H1 (cell line): ENCODE measurements at regions not wholly inside any gene's neighbourhood (a gene's known extent, or its start where the extent isn't known, plus 50 kb on each side); places are given as distances from the start of the nearest gene placed in this dataset.

Source experiments
- CTCF ChIA-PET: fragments of 300-600 bp; sonication (Branson Sonifier 250); formaldehyde crosslinking; loops from one replicate; lab custom pipeline; 2021; ENCODE audit not compliant: partially characterized antibody; lab: Charles Lee
- POLR2A ChIA-PET: fragments of 300-600 bp; sonication (Branson Sonifier 250); formaldehyde crosslinking; loops from one replicate; lab custom pipeline; 2021; ENCODE audit warnings: inconsistent platforms; ENCODE audit not compliant: partially characterized antibody; lab: Charles Lee
- DNase-seq, 2 experiments: peaks; one replicate each; pipeline versions ENCODE4 v3.0.0 to v3.0.0-alpha.2; 2010 to 2022; ENCODE audit warnings: low spot score in 2 of 2, low read depth in 1 of 2, mixed read lengths in 1 of 2
- FAIRE-seq: peaks from 2 replicates; lab custom pipeline; 2011; peaks lifted over from hg19 to GRCh38; lab: Jason Lieb, UNC
- H2AFZ ChIP-seq: 2 replicates; pipeline ENCODE4 v1.8.1; 2012; ENCODE audit warnings: low read length, inconsistent platforms
- H2AK5ac ChIP-seq: 2 replicates; pipeline ENCODE4 v1.6.1; 2013; ENCODE audit warnings: low read depth, low read length
- H2BK120ac ChIP-seq: replicated peaks from 2 replicates; pipeline ENCODE3; 2013; ENCODE audit warnings: low read depth, low read length, inconsistent platforms
- H2BK12ac ChIP-seq: 2 replicates; pipeline ENCODE4 v1.6.1; 2013; ENCODE audit warnings: low read depth, low read length
- H2BK15ac ChIP-seq: 2 replicates; pipeline ENCODE4 v1.6.1; 2013; ENCODE audit warnings: low read length
- H2BK20ac ChIP-seq: 2 replicates; pipeline ENCODE4 v1.6.1; 2013; ENCODE audit warnings: low read length
- H2BK5ac ChIP-seq: 2 replicates; pipeline ENCODE4 v1.6.1; 2013; ENCODE audit warnings: low read depth, low read length
- H3K14ac ChIP-seq: 2 replicates; pipeline ENCODE4 v1.6.1; 2013; ENCODE audit warnings: inconsistent platforms; ENCODE audit not compliant: insufficient read length
- H3K18ac ChIP-seq: 2 replicates; pipeline ENCODE4 v1.6.1; 2013; ENCODE audit warnings: low read length; ENCODE audit errors: extremely low read depth
- H3K23ac ChIP-seq: 2 replicates; pipeline ENCODE4 v1.6.1; 2013; ENCODE audit warnings: inconsistent platforms; ENCODE audit not compliant: insufficient read length
- H3K23me2 ChIP-seq: 2 replicates; pipeline ENCODE4 v1.6.1; 2013; ENCODE audit warnings: low read depth, low read length
- H3K27ac ChIP-seq: 2 replicates; pipeline ENCODE4 v1.6.1; 2011; ENCODE audit warnings: low read depth, low read length, inconsistent platforms
- H3K27me3 ChIP-seq, 4 experiments: replicated peaks in 1 of 4; 1 replicate in 1 of 4; 2 replicates in 3 of 4; pipeline versions ENCODE4 v1.6.1 to v1.8.1; 2011 to 2013; ENCODE audit warnings: low read length in 3 of 4, mild to moderate bottlenecking in 3 of 4, inconsistent platforms in 2 of 4, mixed read lengths in 2 of 4, moderate library complexity in 1 of 4; ENCODE audit not compliant: control insufficient read depth in 3 of 4, insufficient read depth in 3 of 4; ENCODE audit errors: extremely low read depth in 1 of 4
- H3K36me3 ChIP-seq, 4 experiments: 2 replicates each; pipeline versions ENCODE4 v1.6.1 to v1.8.1; 2011 to 2013; ENCODE audit warnings: mild to moderate bottlenecking in 4 of 4, low read length in 3 of 4, moderate library complexity in 2 of 4, control low read depth in 1 of 4, inconsistent platforms in 1 of 4; ENCODE audit not compliant: insufficient read depth in 4 of 4, control insufficient read depth in 2 of 4
- H3K4ac ChIP-seq: replicated peaks from 2 replicates; pipeline ENCODE3; 2013; ENCODE audit warnings: low read length, low read depth, mixed read lengths, inconsistent platforms; ENCODE audit not compliant: insufficient read length
- H3K4me1 ChIP-seq, 4 experiments: replicated peaks in 1 of 4; 1 replicate in 1 of 4; 2 replicates in 3 of 4; pipeline versions ENCODE4 v1.6.1 to v1.8.1; 2011 to 2013; ENCODE audit warnings: low read length in 3 of 4, inconsistent platforms in 2 of 4, mixed read lengths in 1 of 4; ENCODE audit not compliant: insufficient read depth in 4 of 4, control insufficient read depth in 3 of 4
- H3K4me2 ChIP-seq, 2 experiments: 2 replicates each; pipeline versions ENCODE4 v1.6.1 to v1.8.1; 2011 to 2013; ENCODE audit warnings: low read depth in 2 of 2, low read length in 2 of 2, control low read depth in 1 of 2, inconsistent platforms in 1 of 2, mild to moderate bottlenecking in 1 of 2; ENCODE audit not compliant: insufficient read depth in 1 of 2
- H3K4me3 ChIP-seq, 4 experiments: fragments of 200-600, 300-600 bp in 1 of 4; sonication (generic), shearing (Covaris generic), sonication (Bioruptor Twin) in 1 of 4; 2 replicates each; pipeline versions ENCODE4 v1.5.1 to v1.8.1; 2011 to 2016; ENCODE audit warnings: low read length in 4 of 4, low read depth in 3 of 4, control low read depth in 2 of 4, inconsistent platforms in 2 of 4, mild to moderate bottlenecking in 2 of 4, mixed read lengths in 1 of 4, moderate library complexity in 1 of 4; ENCODE audit not compliant: insufficient read depth in 2 of 4; ENCODE audit errors: extremely low read depth in 1 of 4
- H3K56ac ChIP-seq: replicated peaks from 2 replicates; pipeline ENCODE3; 2013; ENCODE audit warnings: low read depth, mild to moderate bottlenecking, mixed read lengths, low read length, inconsistent platforms; ENCODE audit not compliant: insufficient read length
- H3K79me1 ChIP-seq: 2 replicates; pipeline ENCODE4 v1.6.1; 2013; ENCODE audit warnings: low read depth, low read length, control low read depth
- H3K79me2 ChIP-seq, 2 experiments: 2 replicates each; pipeline versions ENCODE4 v1.6.1 to v1.8.1; 2012 to 2013; ENCODE audit warnings: low read length in 2 of 2, mild to moderate bottlenecking in 2 of 2, inconsistent platforms in 1 of 2; ENCODE audit not compliant: insufficient read depth in 2 of 2, control insufficient read depth in 1 of 2
- H3K9ac ChIP-seq, 4 experiments: replicated peaks in 1 of 4; 1 replicate in 1 of 4; 2 replicates in 3 of 4; pipeline versions ENCODE4 v1.6.1 to v1.8.1; 2011 to 2013; ENCODE audit warnings: low read depth in 3 of 4, low read length in 3 of 4, control low read depth in 2 of 4, mild to moderate bottlenecking in 2 of 4, moderate library complexity in 2 of 4, inconsistent platforms in 1 of 4; ENCODE audit errors: extremely low read depth in 1 of 4
- H3K9me3 ChIP-seq, 2 experiments: 2 replicates each; pipeline versions ENCODE4 v1.6.1 to v1.8.1; 2012 to 2013; ENCODE audit warnings: mild to moderate bottlenecking in 2 of 2, moderate library complexity in 2 of 2, control low read depth in 1 of 2, inconsistent platforms in 1 of 2, low read depth in 1 of 2, low read length in 1 of 2, mixed read lengths in 1 of 2; ENCODE audit not compliant: insufficient read depth in 2 of 2
- H4K20me1 ChIP-seq, 2 experiments: replicated peaks in 1 of 2; 2 replicates each; pipeline versions ENCODE3 to v1.8.1; 2011 to 2013; ENCODE audit warnings: inconsistent platforms in 2 of 2, low read length in 2 of 2, mild to moderate bottlenecking in 1 of 2; ENCODE audit not compliant: insufficient read depth in 2 of 2, control insufficient read depth in 1 of 2
- H4K5ac ChIP-seq: 2 replicates; pipeline ENCODE4 v1.6.1; 2013; ENCODE audit warnings: low read length, low read depth, mixed read lengths, inconsistent platforms; ENCODE audit not compliant: insufficient read length
- H4K8ac ChIP-seq: 2 replicates; pipeline ENCODE4 v1.8.0; 2013; ENCODE audit warnings: mild to moderate bottlenecking, moderate library complexity, low read length, inconsistent platforms; ENCODE audit not compliant: insufficient read depth; ENCODE audit errors: extremely low read depth
- H4K91ac ChIP-seq: replicated peaks from 2 replicates; pipeline ENCODE3; 2013; ENCODE audit warnings: low read length, mixed read lengths, inconsistent platforms; ENCODE audit not compliant: insufficient read length
- BRCA1 ChIP-seq: IDR thresholded peaks from 2 replicates; pipeline ENCODE4 v1.6.1; 2012; ENCODE audit warnings: low read depth, low read length, improper control_type of control experiment
- EP300 ChIP-seq, 2 experiments: IDR thresholded peaks; 1 replicate in 1 of 2; 2 replicates in 1 of 2; pipeline ENCODE4 v1.6.1; 2011 to 2012; ENCODE audit warnings: low read depth in 2 of 2, low read length in 2 of 2, mild to moderate bottlenecking in 2 of 2, borderline replicate concordance in 1 of 2, inconsistent platforms in 1 of 2, moderate library complexity in 1 of 2
- MAFK ChIP-seq: IDR thresholded peaks from 2 replicates; pipeline ENCODE4 v1.6.1; 2012; ENCODE audit warnings: low read depth, mild to moderate bottlenecking, improper control_type of control experiment, low read length
- MAX ChIP-seq: IDR thresholded peaks from 2 replicates; pipeline ENCODE4 v1.6.1; 2012; ENCODE audit warnings: inconsistent platforms
- POLR2AphosphoS5 ChIP-seq: IDR thresholded peaks from 2 replicates; pipeline ENCODE4 v1.6.1; 2011; ENCODE audit warnings: low read depth, low read length
- RBBP5 ChIP-seq: IDR thresholded peaks from 2 replicates; pipeline ENCODE4 v1.7.1; 2012; ENCODE audit warnings: low read depth, mild to moderate bottlenecking, inconsistent platforms, low read length, moderate library complexity, borderline replicate concordance
- RXRA ChIP-seq: IDR thresholded peaks from 2 replicates; pipeline ENCODE4 v1.6.1; 2011; ENCODE audit warnings: low read depth, mild to moderate bottlenecking, low read length, moderate library complexity; ENCODE audit not compliant: insufficient read depth
- SIN3A ChIP-seq, 2 experiments: IDR thresholded peaks in 1 of 2; conservative IDR thresholded peaks in 1 of 2; 2 replicates each; pipeline ENCODE4 v1.6.1; 2011 to 2012; ENCODE audit warnings: low read length in 2 of 2, improper control_type of control experiment in 1 of 2, low read depth in 1 of 2, mild to moderate bottlenecking in 1 of 2
- SRF ChIP-seq: IDR thresholded peaks from 2 replicates; pipeline ENCODE4 v1.6.1; 2011; ENCODE audit warnings: mild to moderate bottlenecking, low read depth, low read length, moderate library complexity
- SUZ12 ChIP-seq: fragments of 200-600 bp; sonication (generic); IDR thresholded peaks from 2 replicates; pipeline ENCODE4 v1.6.1; 2012; ENCODE audit warnings: mild to moderate bottlenecking, inconsistent platforms, low read length, moderate library complexity, mixed read lengths
- TBP ChIP-seq: IDR thresholded peaks from 2 replicates; pipeline ENCODE4 v1.6.1; 2011; ENCODE audit warnings: low read depth, low read length, improper control_type of control experiment
- USF2 ChIP-seq: IDR thresholded peaks from 2 replicates; pipeline ENCODE4 v1.6.1; 2011; ENCODE audit warnings: low read length, improper control_type of control experiment
- YY1 ChIP-seq: IDR thresholded peaks from 2 replicates; pipeline ENCODE4 v1.6.1; 2011; ENCODE audit warnings: low read depth, mild to moderate bottlenecking, low read length
- ZNF274 ChIP-seq: IDR thresholded peaks from 2 replicates; pipeline ENCODE4 v1.7.0; 2012; ENCODE audit warnings: low read length, borderline replicate concordance; ENCODE audit errors: extremely low read depth
- WGBS, 2 experiments: shearing (Covaris generic) in 1 of 2; methylation state at CpG; one replicate each; pipeline versions ENCODE4 v1.1.6 to v1.1.7; 2013 to 2015; ENCODE audit warnings: low lambda C conversion rate in 2 of 2, mixed read lengths in 2 of 2, inconsistent platforms in 1 of 2, low coverage in 1 of 2, missing lambda C conversion rate in 1 of 2; ENCODE audit not compliant: insufficient replicate concordance in 2 of 2, insufficient coverage in 1 of 2, insufficient read length in 1 of 2; ENCODE audit errors: extremely low coverage in 1 of 2, missing lambda C conversion rate in 1 of 2; 5-methylcytosine and 5-hydroxymethylcytosine counted together

- Histone ChIP-seq H3K36me3 (no peaks in the 10 kb centered on the region), H2BK12ac (no peak overlapping the region), H4K8ac (no peak overlapping the region), H3K18ac (no peak overlapping the region), H3K27ac (no peak overlapping the region), H2BK20ac (no peak overlapping the region), H3K56ac (no peak overlapping the region), H3K4ac (no peak overlapping the region), H4K5ac (no peak overlapping the region), H3K9me3 (no peaks in the 10 kb centered on the region; a peak in 1 of 4 replicates), H3K23me2 (no peaks in the 10 kb centered on the region), H3K4me2 (no peak overlapping the region), H2AK5ac (no peak overlapping the region), H3K4me3 (no peak overlapping the region), H4K20me1 (no peaks in the 10 kb centered on the region), H3K14ac (no peak overlapping the region), H2BK15ac (no peak overlapping the region), H3K27me3 (no peaks in the 10 kb centered on the region), H3K4me1 (no peaks in the 10 kb centered on the region), H3K23ac (no peak overlapping the region), H3K79me2 (no peaks in the 10 kb centered on the region), H2BK5ac (no peak overlapping the region), H4K91ac (no peak overlapping the region), H3K9ac (no peak overlapping the region), H3K79me1 (no peaks in the 10 kb centered on the region), H2BK120ac (no peak overlapping the region), H2AFZ (no peak overlapping the region)
- ChIA-PET POLR2A (no interaction called here), CTCF (no interaction called here)
- no peak for DNase-seq
- no peak for FAIRE-seq
- 88% methylated on average over 2 of the region's 2 CpGs; no CpG with 5 or more reads in 1 of the 2 experiments for WGBS, 2 experiments
- TF ChIP-seq RBBP5, result no peak
- no peak for TF ChIP-seq MAX
- TF ChIP-seq RXRA, result no peak
- TF ChIP-seq SRF, result no peak
- TF ChIP-seq USF2, result no peak
- TF ChIP-seq SUZ12, result no peak
- no peak for TF ChIP-seq TBP
- no peak for TF ChIP-seq ZNF274
- TF ChIP-seq MAFK, result no peak
- TF ChIP-seq POLR2AphosphoS5, result no peak
- no peak for TF ChIP-seq SIN3A (conservative IDR thresholded peaks at IDR 0.05 in 1 of 2, IDR thresholded peaks at IDR 0.05 in 1 of 2; ENCODE audit: low read depth in 1 of 2, low read length in 2 of 2)
- TF ChIP-seq BRCA1, result no peak
- TF ChIP-seq EP300 (IDR thresholded peaks at IDR 0.05; ENCODE audit: borderline replicate concordance in 1 of 2, low read depth in 2 of 2, low read length in 2 of 2), result no peak
- TF ChIP-seq YY1, result no peak
These were observed 88.9 kb upstream of the MAGEE2 start for GRCh38 chrX:75873993-75874392.
